ENCODE measurements at regions not wholly inside any gene's neighbourhood (a gene's known extent, or its start where the extent isn't known, plus 50 kb on each side); places are given as distances from the start of the nearest gene placed in this dataset.

DNA sequence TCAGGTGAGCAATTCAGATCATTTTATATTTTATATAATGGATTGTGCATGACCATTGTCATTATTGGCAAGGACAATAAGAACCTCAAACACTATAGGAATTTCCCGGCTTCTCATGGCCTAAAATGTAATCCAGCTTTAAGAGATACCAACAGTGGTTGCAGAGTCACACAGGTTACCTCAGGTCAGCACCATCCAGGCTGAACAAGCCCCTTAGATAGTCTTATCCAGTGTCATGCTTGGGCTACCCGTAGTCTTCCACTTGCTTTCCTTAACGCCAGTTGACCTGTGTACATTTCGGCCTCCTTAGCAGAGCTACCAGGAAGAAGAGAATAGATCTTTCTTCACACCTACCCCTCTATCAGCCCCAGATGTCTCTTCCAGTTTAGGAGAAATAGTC lies 293.3 kb upstream of the SYT4 start:
- no peak for TF ChIP-seq POLR2A (IDR thresholded peaks at IDR 0.05)
- TF ChIP-seq, protein P1, sequence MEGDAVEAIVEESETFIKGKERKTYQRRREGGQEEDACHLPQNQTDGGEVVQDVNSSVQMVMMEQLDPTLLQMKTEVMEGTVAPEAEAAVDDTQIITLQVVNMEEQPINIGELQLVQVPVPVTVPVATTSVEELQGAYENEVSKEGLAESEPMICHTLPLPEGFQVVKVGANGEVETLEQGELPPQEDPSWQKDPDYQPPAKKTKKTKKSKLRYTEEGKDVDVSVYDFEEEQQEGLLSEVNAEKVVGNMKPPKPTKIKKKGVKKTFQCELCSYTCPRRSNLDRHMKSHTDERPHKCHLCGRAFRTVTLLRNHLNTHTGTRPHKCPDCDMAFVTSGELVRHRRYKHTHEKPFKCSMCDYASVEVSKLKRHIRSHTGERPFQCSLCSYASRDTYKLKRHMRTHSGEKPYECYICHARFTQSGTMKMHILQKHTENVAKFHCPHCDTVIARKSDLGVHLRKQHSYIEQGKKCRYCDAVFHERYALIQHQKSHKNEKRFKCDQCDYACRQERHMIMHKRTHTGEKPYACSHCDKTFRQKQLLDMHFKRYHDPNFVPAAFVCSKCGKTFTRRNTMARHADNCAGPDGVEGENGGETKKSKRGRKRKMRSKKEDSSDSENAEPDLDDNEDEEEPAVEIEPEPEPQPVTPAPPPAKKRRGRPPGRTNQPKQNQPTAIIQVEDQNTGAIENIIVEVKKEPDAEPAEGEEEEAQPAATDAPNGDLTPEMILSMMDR (IDR thresholded peaks at IDR 0.05) = no peak
- H3K4me3 ChIP-seq (ENCODE audit: low read depth, poor library complexity, severe bottlenecking) = no peak overlapping the region
- 91 to 94% methylated on average over 4 of the region's 4 CpGs for WGBS, 2 donors
- no peak for DNase-seq (ENCODE audit: low spot score in 2 of 2)
- intact Hi-C loops (cut with DNase I; ENCODE audit: low total_unique reads) = no loop called here

DNA sequence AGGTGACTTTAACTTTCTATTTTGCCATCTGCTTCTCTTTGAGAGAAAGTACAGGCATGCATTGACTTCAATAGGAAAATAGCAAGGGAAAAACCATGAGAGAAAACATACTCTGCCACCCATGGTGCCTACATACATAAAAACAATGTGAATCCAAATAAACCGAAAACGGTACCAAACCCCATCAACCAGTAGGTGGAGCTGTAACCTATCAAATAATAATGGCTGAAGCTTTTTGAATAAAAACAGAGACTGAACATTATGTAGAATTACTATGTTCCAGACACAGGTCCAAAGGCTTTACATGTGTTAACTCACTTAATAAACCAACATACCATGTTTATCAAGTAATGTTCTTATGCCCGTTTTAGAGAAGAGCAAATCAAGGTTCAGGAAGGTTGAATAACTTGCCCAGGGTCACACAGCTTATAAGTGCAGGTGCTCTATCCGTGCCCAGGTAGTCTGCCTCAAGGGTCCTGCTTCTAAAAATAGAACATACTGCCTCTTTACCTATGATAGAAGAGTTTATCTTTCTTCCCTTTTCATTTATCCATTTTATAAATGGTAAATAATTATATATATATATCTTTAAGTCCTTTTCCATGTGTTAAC lies 293.9 kb upstream of the SYT4 start:
- intact Hi-C loops (cut with DNase I; ENCODE audit: low total_unique reads) = no loop called here
- no peak for DNase-seq (ENCODE audit: low spot score in 2 of 2)
- TF ChIP-seq, protein P1 (IDR thresholded peaks at IDR 0.05) = no peak
- no peak for TF ChIP-seq POLR2A (IDR thresholded peaks at IDR 0.05)
- H3K4me3 ChIP-seq (ENCODE audit: low read depth, poor library complexity, severe bottlenecking) = no peak overlapping the region
- 31 to 35% methylated on average over 4 of the region's 4 CpGs for WGBS, 2 donors

GRCh38 chr18:43572163-43572562 lies 294.9 kb upstream of the SYT4 start:
- 60 to 61% methylated on average over 2 of the region's 2 CpGs for WGBS, 2 donors
- no peak for DNase-seq (ENCODE audit: low spot score in 2 of 2)
- H3K4me3 ChIP-seq (ENCODE audit: low read depth, poor library complexity, severe bottlenecking) = no peak overlapping the region
- no peak for TF ChIP-seq POLR2A (IDR thresholded peaks at IDR 0.05)
- TF ChIP-seq, protein P1 (IDR thresholded peaks at IDR 0.05) = no peak
- intact Hi-C loops (cut with DNase I; ENCODE audit: low total_unique reads) = no loop called here

GRCh38 chr18:43574974-43575373 lies 297.7 kb upstream of the SYT4 start:
- H3K4me3 ChIP-seq (ENCODE audit: low read depth, poor library complexity, severe bottlenecking) = no peak overlapping the region
- DNase-seq (ENCODE audit: low spot score in 2 of 2) = no peak
- no peak for TF ChIP-seq POLR2A (IDR thresholded peaks at IDR 0.05)
- TF ChIP-seq, protein P1 (IDR thresholded peaks at IDR 0.05) = no peak
- intact Hi-C loops (cut with DNase I; ENCODE audit: low total_unique reads) = no loop called here
- 48 to 49% methylated on average over 3 of the region's 3 CpGs for WGBS, 2 donors

DNA sequence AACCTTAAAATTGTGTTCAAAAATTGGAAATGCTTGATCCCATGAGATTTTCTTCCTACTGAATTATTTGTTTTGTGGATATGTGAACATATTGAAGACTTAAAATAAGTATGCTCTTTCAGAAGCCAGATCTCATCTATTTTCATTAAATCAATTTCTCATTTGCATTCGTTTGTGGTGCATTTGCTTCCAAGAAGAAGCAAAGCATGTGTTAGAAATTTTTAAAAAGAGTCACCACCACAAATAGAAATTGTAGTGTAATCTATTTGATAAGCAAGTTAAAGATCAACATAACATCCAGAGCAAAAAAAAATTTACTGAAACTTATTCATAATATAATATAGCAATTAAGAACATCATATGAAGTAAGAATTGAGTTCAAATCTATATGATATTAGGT lies 300.9 kb upstream of the SYT4 start:
- 63 to 75% methylated on average over 1 of the region's 1 CpG for WGBS, 2 donors
- H3K4me3 ChIP-seq (ENCODE audit: low read depth, poor library complexity, severe bottlenecking) = no peak overlapping the region
- DNase-seq (ENCODE audit: low spot score in 2 of 2) = no peak
- TF ChIP-seq, protein P1 (IDR thresholded peaks at IDR 0.05) = no peak
- no peak for TF ChIP-seq POLR2A (IDR thresholded peaks at IDR 0.05)
- intact Hi-C loops (cut with DNase I; ENCODE audit: low total_unique reads) = no loop called here

GRCh38 chr18:43578706-43579105 lies 301.4 kb upstream of the SYT4 start:
- no peak for DNase-seq (ENCODE audit: low spot score in 2 of 2)

More at GRCh38 chr18:43578706-43579105, 301.4 kb upstream of the SYT4 start:
- intact Hi-C loops (cut with DNase I; ENCODE audit: low total_unique reads) = no loop called here
- H3K4me3 ChIP-seq (ENCODE audit: low read depth, poor library complexity, severe bottlenecking) = no peak overlapping the region
- no peak for TF ChIP-seq POLR2A (IDR thresholded peaks at IDR 0.05)
- TF ChIP-seq, protein P1 (IDR thresholded peaks at IDR 0.05) = no peak
- WGBS, 2 donors = 37 to 46% methylated on average over 4 of the region's 4 CpGs
